Erythroblast (primary cell): ENCODE measurements at regions not wholly inside any gene's neighbourhood (a gene's known extent, or its start where the extent isn't known, plus 50 kb on each side); places are given as distances from the start of the nearest gene placed in this dataset.

Experiments used
- GATA1 ChIP-seq: IDR thresholded peaks from 2 replicates; pipeline ENCODE4 v1.6.1; 2011; ENCODE audit warnings: low read depth, mild to moderate bottlenecking, control low read depth, low read length, moderate library complexity
- POLR2A ChIP-seq: IDR thresholded peaks from 2 replicates; pipeline ENCODE4 v1.6.1; 2011; ENCODE audit warnings: mild to moderate bottlenecking, low read length

- no peak for TF ChIP-seq POLR2A
- no peak for TF ChIP-seq GATA1
Observed at GRCh38 chr10:84675060-84675459, 346.7 kb downstream of the CCSER2 start.
